ENCODE measurements at regions not wholly inside any gene's neighbourhood (a gene's known extent, or its start where the extent isn't known, plus 50 kb on each side); places are given as distances from the start of the nearest gene placed in this dataset.

- no peak overlapping the region for H3K27ac ChIP-seq
- H3K27me3 ChIP-seq (replicated peaks; ENCODE audit: insufficient read depth): no peaks in the 10 kb centered on the region
- H3K4me3 ChIP-seq: no peak overlapping the region
- no peak for TF ChIP-seq CTCF (IDR thresholded peaks at IDR 0.05)
- TF ChIP-seq POLR2A (IDR thresholded peaks at IDR 0.05): no peak
- TF ChIP-seq POLR2AphosphoS5 (IDR thresholded peaks at IDR 0.05): no peak
- no peaks in the 10 kb centered on the region for H3K4me1 ChIP-seq (replicated peaks)
- no peak for DNase-seq (ENCODE audit: low spot score)
- H3K9me3 ChIP-seq: no peaks in the 10 kb centered on the region
- intact Hi-C loops (cut with DNase I): loop anchor here (5.0 kb wide), 1 partner anchor 59 kb away; no protein-coding TSS in a partner anchor
- H3K36me3 ChIP-seq: no peaks in the 10 kb centered on the region
- 57% methylated on average over 1 of the region's 1 CpG for WGBS
Measured at GRCh38 chrX:69216446-69216845, 51.2 kb upstream of the PJA1 start.

- WGBS: 92% methylated on average over 15 of the region's 17 CpGs
- Histone ChIP-seq H3K27ac (no peak overlapping the region), H3K4me1 (replicated peaks) (no peaks in the 10 kb centered on the region), H3K36me3 (no peaks in the 10 kb centered on the region), H3K27me3 (replicated peaks; ENCODE audit: insufficient read depth) (no peaks in the 10 kb centered on the region), H3K9me3 (no peaks in the 10 kb centered on the region), H3K4me3 (no peak overlapping the region)
- TF ChIP-seq CTCF (IDR thresholded peaks at IDR 0.05) (no peak), POLR2A (IDR thresholded peaks at IDR 0.05) (no peak), POLR2AphosphoS5 (IDR thresholded peaks at IDR 0.05) (no peak)
- intact Hi-C loops (cut with DNase I): loop anchor here (5.0 kb wide), 1 partner anchor 58 kb away; no protein-coding TSS in a partner anchor
- DNase-seq (ENCODE audit: low spot score): no peak
Measured at GRCh38 chrX:69215161-69215875, 50.1 kb upstream of the PJA1 start.
